Superior temporal gyrus (tissue), 1 donor: ENCODE measurements at regions not wholly inside any gene's neighbourhood (a gene's known extent, or its start where the extent isn't known, plus 50 kb on each side); places are given as distances from the start of the nearest gene placed in this dataset.
A peak's percentile ranks its signal among the peaks of the same experiment; 100 is the strongest.

ENCODE experiments used
- DNase-seq: peaks from one replicate; pipeline ENCODE4 v3.0.0-alpha.2; 2016; ENCODE audit errors: extremely low spot score

DNA sequence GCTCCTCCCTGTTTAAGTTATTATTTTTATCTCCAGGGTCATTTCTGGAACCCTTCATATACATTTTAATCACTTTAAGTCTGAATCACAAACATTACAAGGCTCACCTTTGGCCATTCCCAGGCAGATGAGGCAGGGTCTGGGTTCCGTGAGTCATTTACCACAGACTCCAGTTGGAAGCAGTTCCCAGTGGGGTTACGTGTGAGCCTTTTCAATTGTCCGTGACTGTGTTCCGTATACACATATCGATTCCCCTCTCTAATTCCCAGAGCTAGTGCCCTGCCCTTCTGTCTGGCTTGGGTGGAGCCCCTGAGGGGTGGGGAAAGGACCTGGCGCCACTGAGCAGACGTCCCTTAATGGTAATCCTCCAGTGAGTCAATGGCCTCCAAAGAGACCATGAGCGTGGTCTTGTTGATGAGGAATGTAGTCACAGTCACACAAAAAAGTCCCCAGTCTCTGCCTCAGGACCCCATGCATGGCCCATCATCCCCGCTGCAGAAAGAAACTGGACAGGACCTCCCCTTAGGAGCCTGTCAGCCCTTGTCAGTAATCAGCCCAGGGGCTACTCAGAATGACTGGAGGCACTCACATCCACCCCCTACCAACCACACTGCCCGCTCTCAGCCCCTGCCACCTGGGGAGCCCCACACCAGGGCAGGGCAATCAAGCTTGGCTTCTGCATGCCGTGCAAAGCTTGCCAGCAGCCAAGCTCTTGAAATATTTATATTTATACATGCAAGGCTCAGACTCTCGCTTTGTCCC is 144.4 kb downstream of the ZIC5 start:
- no peak for DNase-seq

DNA sequence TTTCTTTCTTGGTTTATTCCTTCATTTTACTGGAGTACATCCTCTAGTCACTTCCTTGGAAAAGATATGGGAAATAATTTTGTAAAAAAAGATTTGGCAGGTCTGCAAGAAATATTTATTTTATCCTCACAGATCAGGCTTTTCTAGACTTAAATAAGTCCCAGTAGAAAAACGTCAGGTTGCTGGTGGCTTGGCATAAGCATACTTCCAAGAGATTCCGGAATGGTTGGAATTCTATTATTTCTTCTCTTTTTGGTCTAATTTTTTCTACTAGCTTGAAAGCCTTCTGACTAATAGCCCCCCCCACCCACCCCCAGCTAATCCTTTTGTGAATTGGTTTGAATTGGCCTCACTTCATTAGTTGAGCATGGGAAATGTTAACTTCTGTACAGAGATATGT is 147.6 kb downstream of the ZIC5 start:
- DNase-seq = no peak

DNA sequence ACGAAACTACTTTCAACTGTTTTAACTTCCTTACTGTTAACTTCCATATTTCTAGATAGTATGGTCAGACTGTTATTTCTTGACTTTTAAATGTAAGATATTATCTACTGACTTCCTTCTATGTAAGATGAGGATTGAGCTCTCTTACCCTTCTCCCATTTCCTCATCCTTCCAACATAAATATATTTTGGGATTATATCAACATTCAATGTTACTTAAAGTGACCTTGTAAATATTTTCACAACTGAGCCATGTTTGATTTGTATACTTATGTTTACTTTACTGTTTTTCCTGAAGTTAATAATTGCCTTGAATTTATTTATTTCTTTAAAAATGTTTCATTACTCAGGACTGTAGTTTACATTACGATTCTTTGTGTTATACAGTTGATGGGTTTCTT is 148.7 kb downstream of the ZIC5 start:
- DNase-seq = no peak

DNA sequence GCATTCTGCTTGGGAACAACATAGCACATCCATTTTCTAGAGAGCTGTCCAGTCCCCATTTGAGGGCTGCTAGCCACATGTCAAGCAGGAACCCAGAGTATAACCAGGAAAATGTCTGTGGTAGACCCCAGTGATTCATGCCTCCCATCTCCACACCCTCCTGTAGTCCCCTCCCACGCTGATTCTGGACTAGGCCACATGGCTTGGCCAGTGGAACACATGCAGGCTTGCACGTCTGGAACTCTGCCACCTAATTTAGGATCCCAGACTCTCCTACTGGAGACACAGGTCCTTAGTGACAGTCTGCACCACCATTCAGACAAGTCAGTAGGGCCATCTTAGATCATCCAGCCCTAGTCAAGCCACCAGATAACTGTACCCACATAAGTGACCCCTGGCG is 149.8 kb downstream of the ZIC5 start:
- DNase-seq = no peak

DNA sequence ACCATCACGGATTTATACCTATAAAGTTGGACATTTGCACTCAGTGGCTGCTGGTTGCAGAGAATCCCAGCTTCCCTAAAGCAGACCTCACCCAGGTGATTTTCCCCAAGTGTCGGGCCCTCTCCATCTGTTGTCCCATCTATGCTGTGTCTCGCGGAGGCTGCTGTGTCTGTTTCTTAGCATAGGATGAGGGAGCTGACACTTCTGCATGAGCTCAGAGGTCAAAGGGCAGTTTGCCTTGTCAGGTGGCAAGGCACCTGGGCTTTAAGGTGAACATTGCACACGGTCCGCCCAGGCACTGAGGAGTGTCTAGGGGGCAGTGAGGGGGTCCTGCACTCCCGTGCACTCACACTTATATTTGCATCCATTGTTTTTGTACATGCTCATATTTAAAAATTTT is 151.6 kb downstream of the ZIC5 start:
- DNase-seq = no peak

DNA sequence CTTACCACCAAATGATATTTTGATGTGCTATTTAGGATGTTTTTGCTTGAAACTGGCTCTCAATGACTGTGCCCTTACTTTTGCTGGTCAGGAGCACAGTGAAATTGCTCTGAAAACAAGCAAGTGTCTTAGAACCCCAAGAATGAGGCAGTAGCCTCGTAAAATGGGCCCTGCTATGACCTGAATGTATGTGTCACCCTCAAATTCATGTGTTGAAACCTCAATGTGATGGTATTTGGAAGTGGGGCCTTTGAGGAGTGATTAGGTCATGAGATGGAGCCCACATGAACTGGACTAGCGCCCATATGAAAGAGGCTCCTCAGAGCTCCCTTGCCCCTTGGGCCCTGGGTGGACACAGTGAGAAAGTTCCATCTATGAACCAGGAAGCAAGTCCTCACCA is 155.2 kb downstream of the ZIC5 start:
- DNase-seq = no peak

DNA sequence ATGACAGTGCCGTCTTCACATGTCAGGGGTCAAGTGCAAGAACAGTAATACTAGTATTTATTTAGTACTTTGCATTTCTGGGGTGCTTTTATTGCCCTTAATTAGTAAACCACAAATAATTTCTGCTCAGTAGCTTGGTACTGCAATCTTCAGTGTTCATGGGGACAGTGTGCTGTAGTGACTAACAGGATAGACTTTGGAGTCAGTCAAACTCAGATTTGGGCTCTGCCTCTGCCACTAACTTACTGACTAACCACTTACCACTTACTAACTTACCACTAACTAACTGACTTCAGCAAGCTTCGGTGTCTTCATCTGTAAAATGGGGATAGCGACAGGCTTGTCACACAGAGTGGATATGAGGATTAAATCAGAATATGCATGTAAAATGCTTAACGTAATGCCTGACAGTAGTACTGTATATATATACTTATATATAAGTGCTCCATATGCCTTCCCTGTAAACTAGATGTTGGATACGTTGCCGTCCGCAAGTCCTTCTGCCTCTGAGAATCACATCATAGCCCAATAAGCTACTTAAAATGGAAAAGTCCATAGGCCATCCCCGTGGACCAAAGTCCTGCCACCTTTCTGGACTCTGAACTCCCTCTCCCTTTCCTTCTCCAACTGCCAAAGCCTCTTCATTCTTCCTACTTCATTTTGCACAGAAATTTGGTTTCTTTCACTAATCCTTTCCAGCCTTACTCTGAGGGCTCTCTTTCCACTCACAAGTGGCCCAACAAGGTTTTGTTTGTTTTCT is 158.1 kb downstream of the ZIC5 start:
- no peak for DNase-seq

DNA sequence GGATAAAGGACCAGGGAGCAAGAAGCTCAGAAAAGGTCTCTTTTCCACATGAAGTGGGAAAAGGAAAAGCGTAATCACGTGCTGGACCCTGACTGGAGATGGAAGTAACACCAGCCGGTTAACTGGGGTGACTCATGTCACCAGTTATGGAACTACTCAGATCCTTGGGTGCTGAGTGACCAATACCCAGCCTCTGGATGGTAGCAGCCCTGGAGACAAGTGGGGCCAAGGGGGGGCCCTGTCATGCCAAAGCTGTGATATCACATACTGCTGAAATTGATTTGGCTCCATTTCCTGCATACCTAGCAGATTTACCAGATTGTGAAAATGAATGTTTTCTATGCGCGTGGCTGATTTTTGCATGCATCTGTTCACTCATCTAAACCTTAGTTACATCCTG is 158.9 kb downstream of the ZIC5 start:
- no peak for DNase-seq

DNA sequence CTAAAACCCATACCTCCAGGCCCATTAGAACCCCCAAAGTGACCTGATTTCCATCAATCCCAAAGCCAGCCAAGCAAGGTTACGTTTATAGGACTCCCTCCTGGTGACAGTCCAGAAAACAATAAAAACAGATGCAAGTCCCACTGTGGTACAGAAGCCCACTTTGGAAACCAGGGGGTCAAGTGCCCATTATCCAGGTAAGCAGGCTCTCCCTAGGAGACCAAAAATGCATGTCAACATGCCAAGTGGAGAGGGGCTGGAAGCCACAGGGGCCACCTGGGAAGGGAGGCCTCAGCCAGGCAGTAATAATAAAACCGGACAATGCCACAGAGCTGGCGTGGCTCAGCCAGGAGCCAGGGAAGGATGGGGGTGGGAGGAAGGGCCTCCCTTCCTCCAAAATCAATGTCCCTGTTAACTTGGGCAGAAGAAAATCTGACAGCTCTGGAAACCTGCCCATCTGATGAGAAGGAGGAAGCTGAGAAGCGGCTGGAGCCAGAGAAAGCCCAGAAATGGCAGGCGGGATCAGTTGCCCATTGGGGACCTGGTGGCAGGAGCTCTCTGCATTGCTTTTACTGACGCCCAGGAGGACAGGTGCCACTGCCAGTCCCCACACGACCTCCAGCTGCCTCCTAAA is 160.4 kb downstream of the ZIC5 start:
- no peak for DNase-seq

DNA sequence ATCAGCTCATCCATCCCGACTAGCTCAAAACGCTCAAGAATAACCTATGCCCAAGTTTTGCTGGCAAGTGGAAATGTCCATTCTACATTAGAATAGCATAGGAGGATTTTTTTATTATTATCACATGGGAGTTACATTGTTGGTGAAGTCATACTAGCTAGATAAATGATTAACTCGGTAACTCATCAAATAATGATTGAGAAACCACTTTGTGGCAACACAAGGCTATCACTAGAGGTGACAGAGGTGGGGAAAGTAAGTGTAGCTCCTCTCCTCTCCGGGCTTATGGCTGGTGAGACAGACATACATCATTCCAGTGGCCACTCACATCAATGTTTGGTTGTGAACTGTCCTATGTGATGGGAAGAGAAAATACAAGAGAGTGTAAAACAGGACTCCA is 161.6 kb downstream of the ZIC5 start:
- no peak for DNase-seq

DNA sequence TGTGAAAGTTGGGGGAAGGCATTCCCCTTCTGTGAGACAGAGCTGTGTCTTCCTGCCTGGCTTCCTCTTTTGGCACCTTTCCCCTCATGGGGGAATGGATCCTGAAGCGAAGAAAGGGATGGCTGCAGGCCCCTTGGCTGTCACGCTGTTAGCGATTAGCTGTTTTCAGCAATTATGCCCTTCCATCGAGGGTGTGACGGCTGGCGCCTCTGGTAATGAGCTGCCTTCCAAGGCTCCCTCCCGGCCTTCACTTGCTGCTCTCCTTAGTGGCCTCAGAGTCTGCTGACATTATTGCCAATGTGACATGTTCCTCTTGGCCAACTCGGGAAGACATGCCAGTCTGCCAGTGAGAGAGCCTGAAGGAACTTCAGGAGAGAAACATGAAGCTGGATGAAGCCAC is 162.1 kb downstream of the ZIC5 start:
- DNase-seq = no peak

DNA sequence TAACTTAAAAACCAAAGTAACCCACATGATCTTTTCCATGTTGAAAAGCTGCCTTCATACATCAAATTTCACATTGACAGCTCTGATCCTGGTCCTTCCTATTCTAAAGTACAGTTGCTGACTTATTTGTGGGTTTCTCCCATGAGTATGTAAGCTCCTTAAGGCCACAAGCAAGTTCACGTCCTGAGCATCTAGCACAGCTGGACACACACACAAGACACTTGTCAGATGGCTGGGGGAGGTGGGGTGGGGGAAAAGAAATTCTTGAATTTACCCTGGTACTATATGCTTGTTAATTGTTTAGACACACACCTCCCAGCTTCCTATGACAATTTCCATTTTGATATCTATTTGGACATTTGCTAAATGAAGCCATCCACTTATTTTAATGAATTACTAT is 162.8 kb downstream of the ZIC5 start:
- DNase-seq = no peak

DNA sequence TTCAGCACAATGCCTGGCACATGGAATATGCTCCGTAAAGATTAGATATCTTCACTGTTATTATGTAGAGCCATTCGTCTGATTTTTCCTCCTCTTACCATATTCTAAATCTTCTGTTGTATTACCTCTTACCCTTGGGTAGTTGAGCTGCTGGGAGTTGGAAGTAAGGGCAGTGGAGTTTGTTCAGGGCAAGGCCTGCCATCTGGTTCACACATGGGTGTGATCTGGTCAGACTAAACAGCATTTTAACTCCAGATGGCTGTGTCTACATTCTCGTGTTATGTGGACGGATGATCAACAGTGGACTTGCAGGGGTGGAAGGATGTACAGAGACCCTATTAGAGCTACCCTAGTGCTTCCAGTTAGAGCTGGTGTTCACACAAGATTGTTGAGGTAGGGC is 164.9 kb downstream of the ZIC5 start:
- no peak for DNase-seq

DNA sequence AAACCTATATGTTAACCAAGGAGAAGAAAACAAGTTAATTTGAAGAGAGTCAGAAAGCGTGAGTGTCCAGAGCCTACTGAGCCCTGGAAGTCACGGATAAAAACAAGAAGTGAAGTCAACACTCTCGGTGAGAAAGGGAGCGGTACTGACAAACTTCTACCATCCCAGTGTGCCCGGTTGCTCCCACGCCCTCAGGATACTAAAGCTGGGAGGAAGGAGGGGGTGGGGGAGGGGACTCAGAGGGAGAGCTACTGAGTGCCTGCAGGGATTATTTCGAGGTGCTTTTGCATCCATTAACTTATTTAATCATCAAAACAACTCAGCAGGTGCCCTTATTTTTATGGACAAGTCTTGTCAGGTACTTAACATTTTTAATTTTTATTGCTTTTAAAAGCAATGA is 166.2 kb downstream of the ZIC5 start:
- DNase-seq = no peak

DNA sequence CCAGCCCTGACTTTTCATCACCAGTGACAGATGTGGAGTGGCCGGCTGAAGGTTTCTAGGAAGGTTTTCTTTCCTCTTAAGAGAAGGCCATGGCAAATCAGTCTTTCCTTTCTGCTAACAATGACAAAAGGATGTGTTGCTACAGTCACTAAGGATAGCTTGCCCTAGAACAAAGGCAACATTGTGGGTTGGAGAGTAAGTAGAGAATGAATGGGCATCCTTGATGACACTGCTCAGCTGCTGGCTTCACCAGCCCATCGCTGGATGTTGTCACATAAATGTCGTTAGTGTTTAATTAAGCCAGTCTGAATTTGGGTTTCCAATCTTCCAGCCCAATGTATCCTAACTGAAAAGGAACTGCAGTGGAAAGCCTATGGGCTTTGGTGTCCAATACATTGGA is 168.4 kb downstream of the ZIC5 start:
- peak; percentile 79 for DNase-seq

DNA sequence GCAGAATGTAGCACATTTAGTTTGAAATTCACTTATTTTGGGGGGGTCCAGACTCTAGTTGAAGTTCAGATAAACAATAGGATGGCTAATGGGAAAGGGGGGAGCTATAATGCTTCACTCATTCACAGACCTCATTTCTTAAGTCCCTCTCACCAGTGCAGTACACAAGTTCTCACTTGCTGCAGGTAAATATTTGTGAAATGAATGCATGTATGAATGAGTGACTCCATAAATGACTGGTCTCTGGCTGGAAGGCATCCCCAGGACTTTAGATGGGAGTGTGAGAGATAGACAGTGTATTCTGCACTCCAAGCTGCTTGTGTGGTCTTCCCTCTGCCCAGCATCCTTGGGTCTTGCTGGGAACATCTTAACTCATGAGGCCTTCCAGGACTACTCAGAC is 169.2 kb downstream of the ZIC5 start:
- DNase-seq = no peak

DNA sequence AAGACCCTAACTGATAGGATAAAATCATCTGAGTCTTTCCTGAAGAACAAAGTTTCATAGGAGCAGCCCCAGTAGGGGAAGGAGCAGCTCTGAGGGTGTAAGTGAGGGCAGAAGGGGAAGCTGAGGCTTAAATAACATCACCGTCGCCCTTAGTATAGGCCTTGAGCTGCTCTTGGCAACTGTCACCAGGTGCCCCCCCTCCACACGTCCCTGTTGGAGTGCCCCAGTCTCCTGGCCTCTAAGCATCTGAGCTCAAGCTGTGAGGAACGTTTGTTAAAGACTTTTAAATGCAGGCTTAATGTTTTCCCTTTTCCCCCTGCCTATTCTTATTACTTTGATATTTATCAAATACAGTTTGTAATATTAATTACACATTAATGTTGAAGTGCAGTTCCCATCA is 170.6 kb downstream of the ZIC5 start:
- DNase-seq = no peak

DNA sequence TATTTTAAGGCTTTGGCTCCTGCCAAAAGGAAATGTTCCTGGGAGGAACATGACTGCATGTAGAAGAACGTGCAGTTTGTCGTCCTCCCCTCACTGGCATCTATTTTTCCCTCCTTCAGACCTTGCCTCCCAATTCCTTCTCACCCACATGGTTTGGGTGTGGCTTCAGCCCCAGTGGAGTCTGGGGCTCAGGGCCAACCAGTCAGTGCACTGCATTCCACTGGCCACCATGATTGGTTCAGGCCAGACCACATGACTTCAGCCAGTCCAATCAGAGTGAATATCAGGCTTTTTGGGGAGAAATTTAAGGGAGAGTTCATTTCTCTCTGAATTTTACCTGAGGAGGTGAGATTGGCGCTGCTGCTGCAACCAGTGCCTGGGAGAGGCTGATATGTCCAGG is 171.6 kb downstream of the ZIC5 start:
- no peak for DNase-seq

DNA sequence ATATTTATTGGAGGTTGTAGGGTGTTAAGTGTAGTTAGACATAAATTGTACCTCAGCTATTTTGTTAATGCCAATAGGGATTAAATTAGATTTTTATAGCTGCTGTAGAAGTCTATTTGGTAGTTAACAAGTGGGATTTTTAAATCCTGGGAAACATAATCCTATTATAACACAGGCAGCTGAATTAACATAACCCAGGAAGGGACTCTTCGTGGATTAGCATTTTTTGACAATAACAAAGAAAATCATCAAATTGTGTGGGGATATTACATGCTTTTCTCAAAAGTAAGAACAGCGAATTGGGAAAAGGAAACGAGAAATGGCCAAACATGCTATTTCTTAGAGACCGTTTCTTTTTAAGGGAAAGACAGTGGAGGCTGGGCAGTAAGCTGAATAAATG is 172.8 kb downstream of the ZIC5 start:
- no peak for DNase-seq

DNA sequence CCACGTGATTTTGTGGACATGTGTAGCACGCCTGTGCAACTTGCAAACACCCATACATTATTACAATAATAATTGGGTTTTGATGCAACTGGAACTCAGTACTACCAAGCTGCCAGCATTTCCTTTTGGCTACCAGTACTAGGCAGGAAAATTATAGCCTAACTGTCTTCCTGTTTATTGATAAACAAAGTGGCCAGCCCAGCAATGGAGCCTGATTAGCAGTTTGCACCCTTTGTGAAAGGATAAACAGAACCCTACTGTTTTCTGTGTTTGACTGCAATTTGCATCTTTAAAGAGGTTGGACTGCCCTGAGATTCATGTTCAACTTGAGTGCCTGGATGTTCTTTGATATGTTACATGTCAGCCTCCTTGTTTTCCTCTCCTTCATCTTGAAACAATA is 173.9 kb downstream of the ZIC5 start:
- no peak for DNase-seq

DNA sequence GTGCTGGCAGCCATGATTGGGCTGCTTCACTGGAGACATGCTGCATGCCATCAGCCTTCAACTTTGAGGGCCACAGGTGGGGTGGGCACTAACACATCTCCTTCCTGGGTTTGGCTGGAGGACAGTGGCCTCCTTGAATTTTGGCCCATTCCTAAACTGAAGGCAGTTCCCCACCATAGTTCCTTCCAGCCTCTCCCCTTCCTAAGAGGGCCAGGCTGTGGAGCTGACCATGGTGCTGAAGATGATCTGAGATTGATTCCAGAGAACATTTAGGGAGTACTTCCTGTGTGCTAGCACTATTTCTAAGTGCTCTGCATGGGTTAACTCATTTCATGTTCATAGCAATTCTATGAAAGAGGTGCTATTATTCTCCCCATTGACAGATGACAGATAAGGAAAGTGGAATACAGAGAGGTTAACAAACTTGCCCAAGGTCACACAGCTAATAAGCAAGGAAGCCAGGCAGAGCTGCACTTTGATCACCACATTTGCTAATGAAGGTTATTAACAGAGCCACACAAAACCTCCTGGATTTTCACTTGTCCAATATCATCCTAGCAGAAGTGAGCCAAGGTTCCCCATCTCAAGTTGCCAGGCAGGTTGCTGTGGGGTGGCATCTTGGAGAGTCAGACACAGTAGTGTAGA is 175.3 kb downstream of the ZIC5 start:
- DNase-seq = no peak

DNA sequence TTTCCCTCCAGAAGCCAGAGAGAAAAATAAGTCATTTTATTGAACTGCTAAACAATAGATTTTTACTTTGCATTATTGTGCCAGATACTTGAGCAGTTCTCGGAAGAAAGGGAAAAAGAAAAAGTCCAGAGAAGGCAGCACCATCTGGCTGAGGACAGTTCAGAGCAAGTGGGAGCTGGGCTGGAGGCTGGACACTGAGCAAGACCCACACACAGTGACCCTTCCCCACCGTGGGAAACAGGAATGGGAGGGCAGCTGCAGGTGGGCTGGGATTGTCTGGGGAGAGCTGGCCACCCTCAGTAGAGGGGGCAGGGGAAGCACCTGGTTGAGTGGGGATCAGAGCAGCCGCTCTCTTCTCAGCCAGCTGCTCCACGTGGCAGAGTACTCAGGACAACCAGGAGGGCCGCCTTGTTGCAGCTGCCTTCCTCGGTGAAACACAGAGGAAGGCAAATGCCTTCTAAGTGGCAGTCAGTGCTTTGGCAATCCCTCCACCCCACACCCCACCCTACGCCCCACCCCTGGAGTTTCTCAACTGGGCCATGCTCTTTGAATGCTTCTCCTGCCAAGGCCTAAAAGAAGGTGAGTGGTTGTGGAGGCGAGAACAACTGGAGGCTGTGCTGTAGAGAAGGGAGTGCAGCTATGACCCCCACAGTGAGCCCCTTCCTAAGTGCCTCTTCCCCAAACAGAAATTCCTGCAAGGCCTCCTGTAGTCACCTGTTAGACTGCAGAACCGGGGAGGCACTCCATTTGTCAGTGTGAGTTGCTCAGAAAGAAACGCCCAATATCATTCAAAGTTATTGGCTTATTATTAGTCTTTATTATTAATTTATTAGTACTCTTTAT is 179.3 kb downstream of the ZIC5 start:
- no peak for DNase-seq
